Peyer's patch (tissue), 4 donors: ENCODE measurements at regions not wholly inside any gene's neighbourhood (a gene's known extent, or its start where the extent isn't known, plus 50 kb on each side); places are given as distances from the start of the nearest gene placed in this dataset.

ENCODE experiments used
- CTCF ChIP-seq, 6 experiments: fragments of 450-650 bp in 4 of 6; fragments of 200-600 bp in 2 of 6; sonication (generic) in 1 of 6; IDR thresholded peaks; one replicate each; pipeline ENCODE4 v1.5.1; 2017 to 2019; ENCODE audit warnings: antibody characterized with exemption in 6 of 6, mild to moderate bottlenecking in 3 of 6, moderate library complexity in 1 of 6
- POLR2A ChIP-seq, 2 donors: fragments of 450-650 bp; IDR thresholded peaks; one replicate each; pipeline ENCODE4 v1.5.1; 2017; ENCODE audit warnings: antibody characterized with exemption in 2 of 2, mild to moderate bottlenecking in 2 of 2, moderate library complexity in 2 of 2

DNA sequence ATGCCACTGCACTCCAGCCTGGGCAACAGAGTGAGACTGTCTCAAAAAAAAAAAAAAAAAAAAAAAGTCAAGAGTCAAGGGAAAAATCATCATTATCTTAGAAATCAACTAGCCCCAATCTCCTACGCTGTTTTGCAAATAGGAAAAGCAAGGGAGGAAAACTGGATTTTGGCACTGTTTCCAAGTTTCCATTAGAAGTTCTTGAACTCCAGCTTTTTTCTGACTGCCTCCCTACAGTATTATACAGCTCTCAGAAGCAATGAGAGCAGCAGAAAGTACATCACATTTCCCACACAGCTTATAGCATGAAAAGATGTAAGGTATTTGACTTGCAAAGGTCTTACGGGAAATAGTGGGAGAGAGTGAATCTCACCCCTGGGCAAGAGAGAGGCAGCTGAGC, 127.8 kb downstream of the OSR1 start:
- TF ChIP-seq CTCF (IDR thresholded peaks at IDR 0.05) (no peak), POLR2A (IDR thresholded peaks at IDR 0.05) (no peak)
